ENCODE measurements at regions not wholly inside any gene's neighbourhood (a gene's known extent, or its start where the extent isn't known, plus 50 kb on each side); places are given as distances from the start of the nearest gene placed in this dataset.

DNA sequence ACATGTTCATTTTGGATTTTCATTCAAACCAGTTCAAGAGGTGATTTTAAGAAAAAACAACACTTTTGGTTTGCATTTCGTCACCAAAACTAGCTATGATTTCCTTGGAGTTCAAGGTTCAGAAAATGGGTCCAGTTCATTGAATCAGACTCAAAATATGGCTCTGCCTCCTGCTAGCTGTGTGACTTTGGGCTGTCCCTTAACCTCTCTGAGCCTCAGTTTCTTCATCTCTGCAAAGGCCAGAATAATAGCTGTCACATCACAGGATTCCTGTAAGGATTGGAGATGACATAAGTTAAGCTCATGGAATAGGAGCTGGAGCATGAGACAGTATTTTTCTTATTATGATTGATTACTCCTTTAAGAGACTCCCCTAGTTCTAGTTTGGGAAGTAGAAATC, 147.8 kb upstream of the SMIM23 start:
- POLR2A ChIA-PET (ENCODE audit: unreplicated experiment): no interaction called here
- Histone ChIP-seq H3K36me3 (ENCODE audit: control insufficient read depth, insufficient read depth, low read length) (no peaks in the 10 kb centered on the region), H3K4me3 (ENCODE audit: insufficient read depth, low read depth, low read length) (no peak overlapping the region), H3K4ac (ENCODE audit: low read depth, low read length) (no peak overlapping the region), H2BK5ac (ENCODE audit: low read depth, low read length, poor library complexity, severe bottlenecking) (no peak overlapping the region), H3K4me1 (ENCODE audit: control insufficient read depth, insufficient read depth, low read length) (no peaks in the 10 kb centered on the region), H4K91ac (ENCODE audit: insufficient read depth, low read depth, low read length) (no peak overlapping the region), H2AK5ac (ENCODE audit: low read depth, low read length) (no peak overlapping the region), H3K9me1 (ENCODE audit: insufficient read depth, low read length) (no peaks in the 10 kb centered on the region; the same call in 1 of the 2 replicates), H3K14ac (replicated peaks; ENCODE audit: low read depth, low read length) (no peak overlapping the region), H3K27ac (ENCODE audit: insufficient read depth, low read length) (no peak overlapping the region), H3K18ac (ENCODE audit: low read depth, low read length) (no peak overlapping the region), H3K9ac (ENCODE audit: low read depth, low read length) (no peak overlapping the region), H2BK20ac (ENCODE audit: low read depth, low read length) (no peak overlapping the region), H3K4me2 (ENCODE audit: low read depth, low read length) (no peak overlapping the region), H3K9me3 (ENCODE audit: control insufficient read depth, insufficient read depth, low read length) (no peaks in the 10 kb centered on the region), H2AFZ (replicated peaks; ENCODE audit: low read length, poor library complexity) (no peak overlapping the region), H4K8ac (ENCODE audit: low read depth in 2 of 2, low read length in 2 of 2) (no peak overlapping the region), H2BK15ac (ENCODE audit: low read depth, low read length) (no peak overlapping the region), H4K20me1 (ENCODE audit: insufficient read depth, low read length) (no peaks in the 10 kb centered on the region), H2BK120ac (ENCODE audit: low read depth, low read length) (no peak overlapping the region), H4K5ac (ENCODE audit: low read depth, low read length) (no peak overlapping the region), H3K27me3 (ENCODE audit: control insufficient read depth, insufficient read depth, low read length) (peaks cover 16% of the 10 kb centered on the region), H3K79me1 (ENCODE audit: low read depth in 1 of 2, low read length in 2 of 2) (no peaks in the 10 kb centered on the region), H3K23ac (ENCODE audit: low read depth, low read length) (no peak overlapping the region), H2AK9ac (replicated peaks; ENCODE audit: low read depth, low read length, poor library complexity) (no peak overlapping the region), H3K56ac (ENCODE audit: extremely low read depth, insufficient read depth, low read length) (no peak overlapping the region)
- no TSS peak for BruUV-seq (replicated peaks)
- TF ChIP-seq MAFK (IDR thresholded peaks at IDR 0.05; ENCODE audit: low read depth, low read length) (no peak), SMC3 (IDR thresholded peaks at IDR 0.05; ENCODE audit: low read depth, low read length) (no peak), MXI1 (IDR thresholded peaks at IDR 0.05; ENCODE audit: borderline replicate concordance, low read depth, low read length) (no peak), CHD1 (IDR thresholded peaks at IDR 0.05; ENCODE audit: low read depth, low read length) (no peak), MAZ (IDR thresholded peaks at IDR 0.05; ENCODE audit: borderline replicate concordance, low read depth, low read length) (no peak), POLR2A (IDR thresholded peaks at IDR 0.05; ENCODE audit: low read depth, low read length) (no peak), FOS (IDR thresholded peaks at IDR 0.05; ENCODE audit: low read depth, low read length) (no peak), NFE2L2 (IDR thresholded peaks at IDR 0.05; ENCODE audit: low read depth, low read length) (no peak), RAD21 (IDR thresholded peaks at IDR 0.05; ENCODE audit: low read length) (no peak), RCOR1 (IDR thresholded peaks at IDR 0.05; ENCODE audit: insufficient replicate concordance, low read length) (no peak), BHLHE40 (IDR thresholded peaks at IDR 0.05; ENCODE audit: low read depth, low read length) (no peak), RFX5 (IDR thresholded peaks at IDR 0.05; ENCODE audit: low read depth, low read length) (no peak), CEBPB (IDR thresholded peaks at IDR 0.05; ENCODE audit: low read depth, low read length) (no peak)
- TF ChIP-seq, protein P1, sequence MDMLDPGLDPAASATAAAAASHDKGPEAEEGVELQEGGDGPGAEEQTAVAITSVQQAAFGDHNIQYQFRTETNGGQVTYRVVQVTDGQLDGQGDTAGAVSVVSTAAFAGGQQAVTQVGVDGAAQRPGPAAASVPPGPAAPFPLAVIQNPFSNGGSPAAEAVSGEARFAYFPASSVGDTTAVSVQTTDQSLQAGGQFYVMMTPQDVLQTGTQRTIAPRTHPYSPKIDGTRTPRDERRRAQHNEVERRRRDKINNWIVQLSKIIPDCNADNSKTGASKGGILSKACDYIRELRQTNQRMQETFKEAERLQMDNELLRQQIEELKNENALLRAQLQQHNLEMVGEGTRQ (IDR thresholded peaks at IDR 0.05; ENCODE audit: low read depth, low read length): no peak
- TF ChIP-seq, protein P2, sequence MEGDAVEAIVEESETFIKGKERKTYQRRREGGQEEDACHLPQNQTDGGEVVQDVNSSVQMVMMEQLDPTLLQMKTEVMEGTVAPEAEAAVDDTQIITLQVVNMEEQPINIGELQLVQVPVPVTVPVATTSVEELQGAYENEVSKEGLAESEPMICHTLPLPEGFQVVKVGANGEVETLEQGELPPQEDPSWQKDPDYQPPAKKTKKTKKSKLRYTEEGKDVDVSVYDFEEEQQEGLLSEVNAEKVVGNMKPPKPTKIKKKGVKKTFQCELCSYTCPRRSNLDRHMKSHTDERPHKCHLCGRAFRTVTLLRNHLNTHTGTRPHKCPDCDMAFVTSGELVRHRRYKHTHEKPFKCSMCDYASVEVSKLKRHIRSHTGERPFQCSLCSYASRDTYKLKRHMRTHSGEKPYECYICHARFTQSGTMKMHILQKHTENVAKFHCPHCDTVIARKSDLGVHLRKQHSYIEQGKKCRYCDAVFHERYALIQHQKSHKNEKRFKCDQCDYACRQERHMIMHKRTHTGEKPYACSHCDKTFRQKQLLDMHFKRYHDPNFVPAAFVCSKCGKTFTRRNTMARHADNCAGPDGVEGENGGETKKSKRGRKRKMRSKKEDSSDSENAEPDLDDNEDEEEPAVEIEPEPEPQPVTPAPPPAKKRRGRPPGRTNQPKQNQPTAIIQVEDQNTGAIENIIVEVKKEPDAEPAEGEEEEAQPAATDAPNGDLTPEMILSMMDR (conservative IDR thresholded peaks at IDR 0.05; ENCODE audit: low read depth, low read length): no peak
- TF ChIP-seq, protein P3, sequence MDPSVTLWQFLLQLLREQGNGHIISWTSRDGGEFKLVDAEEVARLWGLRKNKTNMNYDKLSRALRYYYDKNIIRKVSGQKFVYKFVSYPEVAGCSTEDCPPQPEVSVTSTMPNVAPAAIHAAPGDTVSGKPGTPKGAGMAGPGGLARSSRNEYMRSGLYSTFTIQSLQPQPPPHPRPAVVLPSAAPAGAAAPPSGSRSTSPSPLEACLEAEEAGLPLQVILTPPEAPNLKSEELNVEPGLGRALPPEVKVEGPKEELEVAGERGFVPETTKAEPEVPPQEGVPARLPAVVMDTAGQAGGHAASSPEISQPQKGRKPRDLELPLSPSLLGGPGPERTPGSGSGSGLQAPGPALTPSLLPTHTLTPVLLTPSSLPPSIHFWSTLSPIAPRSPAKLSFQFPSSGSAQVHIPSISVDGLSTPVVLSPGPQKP (IDR thresholded peaks at IDR 0.05; ENCODE audit: borderline replicate concordance, low read depth, low read length): no peak
- dilution Hi-C loops (cut with HindIII; ENCODE audit: low sequenced_read_pairs, unreplicated experiment): no loop called here
- WGBS, 2 experiments (ENCODE audit: extremely low coverage in 2 of 2, insufficient read length in 1 of 2): 89% methylated on average over 1 of the region's 1 CpG; no CpG with 5 or more reads in 1 of the 2 experiments
- CTCF ChIA-PET: interaction anchor here (1.1 kb wide), 1 partner anchor 9 kb away, joined by 3 read pairs; no protein-coding TSS in a partner anchor
- intact Hi-C loops (cut with micrococcal nuclease): no loop called here
- ATAC-seq (ENCODE audit: low read depth) (no peak), DNase-seq (no peak)
- in situ Hi-C loops (cut with MboI; ENCODE audit: low sequenced_read_pairs): no loop called here
